GM19239 (cell line): ENCODE measurements at regions not wholly inside any gene's neighbourhood (a gene's known extent, or its start where the extent isn't known, plus 50 kb on each side); places are given as distances from the start of the nearest gene placed in this dataset.

Experiments used
- DNase-seq: peaks from one replicate; pipeline ENCODE4 v3.0.0; 2011; ENCODE audit warnings: low spot score; ENCODE audit not compliant: insufficient read length
- FAIRE-seq: peaks from 2 replicates; lab custom pipeline; 2011; peaks lifted over from hg19 to GRCh38; lab: Jason Lieb, UNC

- DNase-seq (no peak), FAIRE-seq (no peak)
These were observed 1077.4 kb downstream of the BRD1 start for GRCh38 chr22:48750282-48750681.

GRCh38 chr22:48749555-48750227 is 1078.0 kb downstream of the BRD1 start:
- DNase-seq (no peak), FAIRE-seq (no peak)

- FAIRE-seq, result no peak
These were observed 1078.7 kb downstream of the BRD1 start for GRCh38 chr22:48748860-48749554.

GRCh38 chr22:48748113-48748859 is 1079.4 kb downstream of the BRD1 start:
- DNase-seq, result no peak
- FAIRE-seq, result no peak

More at GRCh38 chr22:48748860-48749554, 1078.7 kb downstream of the BRD1 start:
- DNase-seq, result no peak

GRCh38 chr22:48746789-48747425 is 1080.8 kb downstream of the BRD1 start:
- DNase-seq, result no peak
- no peak for FAIRE-seq

GRCh38 chr22:48745842-48746788 is 1081.6 kb downstream of the BRD1 start:
- no peak for DNase-seq
- FAIRE-seq, result no peak

GRCh38 chr22:48744967-48745841 is 1082.5 kb downstream of the BRD1 start:
- FAIRE-seq (no peak), DNase-seq (no peak)

- FAIRE-seq (no peak), DNase-seq (no peak)
These were observed 1083.4 kb downstream of the BRD1 start for GRCh38 chr22:48744283-48744641.

- no peak for DNase-seq
- no peak for FAIRE-seq
These were observed 1083.9 kb downstream of the BRD1 start for GRCh38 chr22:48743601-48744282.

GRCh38 chr22:48742556-48743343 is 1084.9 kb downstream of the BRD1 start:
- no peak for FAIRE-seq

GRCh38 chr22:48742191-48742555 is 1085.5 kb downstream of the BRD1 start:
- DNase-seq (no peak), FAIRE-seq (no peak)

More at GRCh38 chr22:48742556-48743343, 1084.9 kb downstream of the BRD1 start:
- no peak for DNase-seq

- DNase-seq (no peak), FAIRE-seq (no peak)
These were observed 1086.1 kb downstream of the BRD1 start for GRCh38 chr22:48741540-48741939.

GRCh38 chr22:48740731-48741405 is 1086.8 kb downstream of the BRD1 start:
- DNase-seq (no peak), FAIRE-seq (no peak)

- no peak for FAIRE-seq
- no peak for DNase-seq
These were observed 1087.5 kb downstream of the BRD1 start for GRCh38 chr22:48740086-48740730.

- FAIRE-seq, result no peak
- no peak for DNase-seq
These were observed 1088.2 kb downstream of the BRD1 start for GRCh38 chr22:48739348-48740085.
